Right forelimb (tissue), 1 donor: ENCODE measurements at regions not wholly inside any gene's neighbourhood (a gene's known extent, or its start where the extent isn't known, plus 50 kb on each side); places are given as distances from the start of the nearest gene placed in this dataset.
A peak's percentile ranks its signal among the peaks of the same experiment; 100 is the strongest.

ENCODE experiments used
- DNase-seq: peaks from one replicate; pipeline ENCODE4 v3.0.0-alpha.2; 2018

- DNase-seq = peak; percentile 66
Measured at GRCh38 chr11:95341221-95341620, 110.2 kb upstream of the SESN3 start.

GRCh38 chr11:95339086-95339901 is 108.3 kb upstream of the SESN3 start:
- no peak for DNase-seq

- peak; percentile 93 for DNase-seq
Measured at GRCh38 chr11:95338430-95338991, 107.5 kb upstream of the SESN3 start.

GRCh38 chr11:95337972-95338429 is 107.0 kb upstream of the SESN3 start:
- DNase-seq = no peak

- DNase-seq = peak; percentile 89
Measured at GRCh38 chr11:95337175-95337957, 106.4 kb upstream of the SESN3 start.

- DNase-seq = no peak
Measured at GRCh38 chr11:95335989-95336388, 105.0 kb upstream of the SESN3 start.

- DNase-seq = no peak
Measured at GRCh38 chr11:95331161-95331560, 100.2 kb upstream of the SESN3 start.

GRCh38 chr11:95330302-95330701 is 99.3 kb upstream of the SESN3 start:
- DNase-seq = no peak

- DNase-seq = no peak
Measured at GRCh38 chr11:95327273-95327948, 96.4 kb upstream of the SESN3 start.

- DNase-seq = no peak
Measured at GRCh38 chr11:95325777-95326258, 94.8 kb upstream of the SESN3 start.

GRCh38 chr11:95324826-95325225 is 93.8 kb upstream of the SESN3 start:
- no peak for DNase-seq

GRCh38 chr11:95322539-95322938 is 91.5 kb upstream of the SESN3 start:
- DNase-seq = no peak

GRCh38 chr11:95318498-95318897 is 87.5 kb upstream of the SESN3 start:
- no peak for DNase-seq

GRCh38 chr11:95308512-95309035 is 77.6 kb upstream of the SESN3 start:
- no peak for DNase-seq

- no peak for DNase-seq
Measured at GRCh38 chr11:95307286-95307685, 76.3 kb upstream of the SESN3 start.

- no peak for DNase-seq
Measured at GRCh38 chr11:95306801-95307200, 75.8 kb upstream of the SESN3 start.

GRCh38 chr11:95306123-95306522 is 75.1 kb upstream of the SESN3 start:
- DNase-seq = no peak

GRCh38 chr11:95305705-95306104 is 74.7 kb upstream of the SESN3 start:
- no peak for DNase-seq

- no peak for DNase-seq
Measured at GRCh38 chr11:95304777-95305176, 73.8 kb upstream of the SESN3 start.

GRCh38 chr11:95302211-95302610 is 71.2 kb upstream of the SESN3 start:
- no peak for DNase-seq

- DNase-seq = no peak
Measured at GRCh38 chr11:95301474-95301873, 70.5 kb upstream of the SESN3 start.

- DNase-seq = no peak
Measured at GRCh38 chr11:95299078-95299679, 68.2 kb upstream of the SESN3 start.
